Cardiac muscle cell (in vitro differentiated cells and primary cell): ENCODE measurements at regions not wholly inside any gene's neighbourhood (a gene's known extent, or its start where the extent isn't known, plus 50 kb on each side); places are given as distances from the start of the nearest gene placed in this dataset.

Source experiments
- DNase-seq, 2 donors: peaks; one replicate each; pipeline versions ENCODE4 v3.0.0 to v3.0.0-alpha.2; 2010 to 2017; ENCODE audit warnings: low read depth in 1 of 2, low spot score in 1 of 2
- H3K27ac ChIP-seq: fragments of 200-600 bp; sonication (generic); 2 replicates; pipeline ENCODE4 v1.5.1; 2016
- H3K27me3 ChIP-seq: fragments of 200-600 bp; sonication (generic); 2 replicates; pipeline ENCODE4 v1.6.0; 2016; ENCODE audit warnings: control low read depth
- H3K36me3 ChIP-seq: fragments of 200-600 bp; sonication (generic); 2 replicates; pipeline ENCODE4 v1.5.1; 2016; ENCODE audit warnings: control low read depth
- H3K4me1 ChIP-seq: fragments of 200-600 bp; sonication (generic); 2 replicates; pipeline ENCODE4 v1.8.1; 2017; ENCODE audit warnings: low read depth, mild to moderate bottlenecking, mixed run types
- H3K4me3 ChIP-seq: fragments of 200-600 bp; sonication (generic); 2 replicates; pipeline ENCODE4 v1.5.1; 2016; ENCODE audit warnings: mild to moderate bottlenecking
- H3K9me3 ChIP-seq: fragments of 200-600 bp; sonication (generic); 2 replicates; pipeline ENCODE4 v1.5.1; 2017; ENCODE audit warnings: low read depth, mild to moderate bottlenecking, control low read depth
- CTCF ChIP-seq: IDR thresholded peaks from 2 replicates; pipeline ENCODE4 v1.5.1; 2012; ENCODE audit warnings: low read depth, mild to moderate bottlenecking, low read length

- Histone ChIP-seq H3K4me1 (no peaks in the 10 kb centered on the region), H3K4me3 (no peak overlapping the region), H3K36me3 (no peaks in the 10 kb centered on the region), H3K9me3 (no peaks in the 10 kb centered on the region), H3K27ac (no peak overlapping the region), H3K27me3 (no peaks in the 10 kb centered on the region)
- TF ChIP-seq CTCF: no peak
- DNase-seq: no peak
Measured at GRCh38 chr4:171542640-171543039, 270.6 kb upstream of the GALNTL6 start.

- TF ChIP-seq CTCF: no peak
- Histone ChIP-seq H3K27me3 (no peaks in the 10 kb centered on the region), H3K36me3 (no peaks in the 10 kb centered on the region), H3K4me3 (no peak overlapping the region), H3K27ac (no peak overlapping the region), H3K4me1 (no peaks in the 10 kb centered on the region), H3K9me3 (no peaks in the 10 kb centered on the region)
- no peak for DNase-seq
Measured at GRCh38 chr4:171538601-171539100, 274.6 kb upstream of the GALNTL6 start.

GRCh38 chr4:171534391-171534790 lies 278.8 kb upstream of the GALNTL6 start:
- no peaks in the 10 kb centered on the region for H3K27me3 ChIP-seq
- H3K4me3 ChIP-seq: no peak overlapping the region
- H3K9me3 ChIP-seq: no peaks in the 10 kb centered on the region
- DNase-seq: no peak
- no peak overlapping the region for H3K27ac ChIP-seq
- H3K4me1 ChIP-seq: peaks cover 9% of the 10 kb centered on the region
- no peaks in the 10 kb centered on the region for H3K36me3 ChIP-seq
- no peak for TF ChIP-seq CTCF

GRCh38 chr4:171532968-171533367 lies 280.2 kb upstream of the GALNTL6 start:
- H3K9me3 ChIP-seq: no peaks in the 10 kb centered on the region
- H3K4me1 ChIP-seq: peaks cover 9% of the 10 kb centered on the region
- no peak for TF ChIP-seq CTCF

GRCh38 chr4:171524903-171525302 lies 288.3 kb upstream of the GALNTL6 start:
- no peaks in the 10 kb centered on the region for H3K9me3 ChIP-seq
- H3K36me3 ChIP-seq: no peaks in the 10 kb centered on the region
- H3K4me1 ChIP-seq: no peaks in the 10 kb centered on the region
- no peak for TF ChIP-seq CTCF
- no peak overlapping the region for H3K27ac ChIP-seq
- DNase-seq: no peak
- no peaks in the 10 kb centered on the region for H3K27me3 ChIP-seq
- no peak overlapping the region for H3K4me3 ChIP-seq

More at GRCh38 chr4:171532968-171533367, 280.2 kb upstream of the GALNTL6 start:
- no peaks in the 10 kb centered on the region for H3K36me3 ChIP-seq
- peak in 1 of 2 donors; percentile 29 for DNase-seq
- H3K27ac ChIP-seq: peak overlapping the region; percentile 32
- no peak overlapping the region for H3K4me3 ChIP-seq
- H3K27me3 ChIP-seq: no peaks in the 10 kb centered on the region

GRCh38 chr4:171521726-171522125 lies 291.5 kb upstream of the GALNTL6 start:
- TF ChIP-seq CTCF: no peak
- no peaks in the 10 kb centered on the region for H3K27me3 ChIP-seq
- no peaks in the 10 kb centered on the region for H3K9me3 ChIP-seq
- no peaks in the 10 kb centered on the region for H3K36me3 ChIP-seq
- H3K4me3 ChIP-seq: no peak overlapping the region
- DNase-seq: no peak
- H3K4me1 ChIP-seq: no peaks in the 10 kb centered on the region
- no peak overlapping the region for H3K27ac ChIP-seq
